Thoracic aorta (tissue), 2 donors: ENCODE measurements at regions not wholly inside any gene's neighbourhood (a gene's known extent, or its start where the extent isn't known, plus 50 kb on each side); places are given as distances from the start of the nearest gene placed in this dataset.

ENCODE experiments used
- ATAC-seq: fragments of 150-250 bp; one replicate; pipeline ENCODE4 v1.8.0; 2017; ENCODE audit warnings: low read depth; ENCODE audit not compliant: insufficient number of reproducible peaks, low FRiP score
- DNase-seq: peaks from one replicate; pipeline ENCODE4 v3.0.0-alpha.2; 2020; ENCODE audit warnings: low spot score
- H3K27ac ChIP-seq, 2 donors: fragments of 200-600 bp; sonication (generic); 1 replicate in 1 of 2; 2 replicates in 1 of 2; pipeline ENCODE4 v1.5.1; 2016; ENCODE audit warnings: mild to moderate bottlenecking in 2 of 2, moderate library complexity in 2 of 2
- H3K27me3 ChIP-seq: fragments of 200-600 bp; sonication (generic); replicated peaks from 2 replicates; pipeline ENCODE4 v1.6.0; 2016; ENCODE audit warnings: mild to moderate bottlenecking; ENCODE audit not compliant: insufficient read depth
- H3K36me3 ChIP-seq: fragments of 200-600 bp; sonication (generic); one replicate; pipeline ENCODE4 v1.5.1; 2016
- H3K4me1 ChIP-seq, 2 donors: fragments of 200-600 bp; sonication (generic); 1 replicate in 1 of 2; 2 replicates in 1 of 2; pipeline versions ENCODE4 v1.5.1 to v1.6.0; 2016; ENCODE audit warnings: low read depth in 2 of 2, mild to moderate bottlenecking in 1 of 2; ENCODE audit not compliant: control insufficient read depth in 1 of 2
- H3K4me3 ChIP-seq: fragments of 200-600 bp; sonication (generic); 2 replicates; pipeline ENCODE4 v1.5.1; 2016; ENCODE audit warnings: mild to moderate bottlenecking
- H3K9me3 ChIP-seq: fragments of 200-600 bp; sonication (generic); 2 replicates; pipeline ENCODE4 v1.5.1; 2016
- TF ChIP-seq, protein P1 (sequence below): fragments of 200-600 bp; sonication (generic); IDR thresholded peaks from one replicate; pipeline ENCODE4 v1.5.1; 2019; ENCODE audit warnings: antibody characterized with exemption

DNA sequence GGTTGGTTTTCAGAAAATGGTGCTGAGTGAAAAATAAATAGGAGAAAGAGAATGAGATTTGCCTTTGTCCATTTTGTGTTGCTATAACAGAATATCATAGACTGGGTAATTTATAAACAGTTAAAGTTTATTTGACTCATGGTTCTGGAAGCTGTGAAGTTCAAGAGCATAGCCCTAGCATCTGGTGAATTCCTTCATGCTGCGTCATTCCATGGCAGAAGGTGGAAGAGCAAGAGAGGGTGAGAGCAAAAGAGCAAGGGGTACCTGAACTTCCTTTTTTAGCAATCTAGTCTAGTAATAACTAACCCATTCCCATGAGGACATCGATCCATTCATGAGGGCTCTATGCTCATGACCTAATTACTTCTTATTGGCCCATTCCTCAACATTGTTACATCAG, 209.1 kb upstream of the ZP4 start:
- Histone ChIP-seq H3K4me1 (no peaks in the 10 kb centered on the region), H3K27ac (no peak overlapping the region), H3K9me3 (no peaks in the 10 kb centered on the region), H3K36me3 (no peaks in the 10 kb centered on the region), H3K4me3 (no peak overlapping the region), H3K27me3 (no peaks in the 10 kb centered on the region)
- TF ChIP-seq, protein P1, sequence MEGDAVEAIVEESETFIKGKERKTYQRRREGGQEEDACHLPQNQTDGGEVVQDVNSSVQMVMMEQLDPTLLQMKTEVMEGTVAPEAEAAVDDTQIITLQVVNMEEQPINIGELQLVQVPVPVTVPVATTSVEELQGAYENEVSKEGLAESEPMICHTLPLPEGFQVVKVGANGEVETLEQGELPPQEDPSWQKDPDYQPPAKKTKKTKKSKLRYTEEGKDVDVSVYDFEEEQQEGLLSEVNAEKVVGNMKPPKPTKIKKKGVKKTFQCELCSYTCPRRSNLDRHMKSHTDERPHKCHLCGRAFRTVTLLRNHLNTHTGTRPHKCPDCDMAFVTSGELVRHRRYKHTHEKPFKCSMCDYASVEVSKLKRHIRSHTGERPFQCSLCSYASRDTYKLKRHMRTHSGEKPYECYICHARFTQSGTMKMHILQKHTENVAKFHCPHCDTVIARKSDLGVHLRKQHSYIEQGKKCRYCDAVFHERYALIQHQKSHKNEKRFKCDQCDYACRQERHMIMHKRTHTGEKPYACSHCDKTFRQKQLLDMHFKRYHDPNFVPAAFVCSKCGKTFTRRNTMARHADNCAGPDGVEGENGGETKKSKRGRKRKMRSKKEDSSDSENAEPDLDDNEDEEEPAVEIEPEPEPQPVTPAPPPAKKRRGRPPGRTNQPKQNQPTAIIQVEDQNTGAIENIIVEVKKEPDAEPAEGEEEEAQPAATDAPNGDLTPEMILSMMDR = no peak
- ATAC-seq = no peak
- DNase-seq = no peak

DNA sequence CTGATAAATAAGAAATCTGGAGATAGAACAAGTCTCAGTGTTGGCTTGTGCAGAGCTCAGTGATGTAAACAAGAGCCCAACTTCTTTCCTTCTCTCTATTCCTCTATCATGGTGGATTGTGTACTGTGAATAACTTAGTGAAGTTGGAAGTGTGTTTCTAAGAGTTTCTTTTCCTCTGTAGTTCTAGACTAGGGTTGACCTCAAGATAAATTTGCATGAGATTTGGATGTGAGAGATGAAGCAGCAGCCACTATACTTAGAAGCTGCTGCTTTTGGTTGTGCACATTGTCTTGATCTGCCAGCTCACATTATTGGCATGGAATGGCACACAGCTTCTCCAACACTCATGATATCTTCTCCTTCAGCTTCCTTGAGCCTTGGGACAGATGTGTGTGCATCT, 198.9 kb upstream of the ZP4 start:
- Histone ChIP-seq H3K27me3 (no peaks in the 10 kb centered on the region), H3K4me1 (no peaks in the 10 kb centered on the region), H3K36me3 (no peaks in the 10 kb centered on the region), H3K4me3 (no peak overlapping the region), H3K27ac (no peak overlapping the region), H3K9me3 (no peaks in the 10 kb centered on the region)
- TF ChIP-seq, protein P1 = no peak
- DNase-seq (no peak), ATAC-seq (no peak)

DNA sequence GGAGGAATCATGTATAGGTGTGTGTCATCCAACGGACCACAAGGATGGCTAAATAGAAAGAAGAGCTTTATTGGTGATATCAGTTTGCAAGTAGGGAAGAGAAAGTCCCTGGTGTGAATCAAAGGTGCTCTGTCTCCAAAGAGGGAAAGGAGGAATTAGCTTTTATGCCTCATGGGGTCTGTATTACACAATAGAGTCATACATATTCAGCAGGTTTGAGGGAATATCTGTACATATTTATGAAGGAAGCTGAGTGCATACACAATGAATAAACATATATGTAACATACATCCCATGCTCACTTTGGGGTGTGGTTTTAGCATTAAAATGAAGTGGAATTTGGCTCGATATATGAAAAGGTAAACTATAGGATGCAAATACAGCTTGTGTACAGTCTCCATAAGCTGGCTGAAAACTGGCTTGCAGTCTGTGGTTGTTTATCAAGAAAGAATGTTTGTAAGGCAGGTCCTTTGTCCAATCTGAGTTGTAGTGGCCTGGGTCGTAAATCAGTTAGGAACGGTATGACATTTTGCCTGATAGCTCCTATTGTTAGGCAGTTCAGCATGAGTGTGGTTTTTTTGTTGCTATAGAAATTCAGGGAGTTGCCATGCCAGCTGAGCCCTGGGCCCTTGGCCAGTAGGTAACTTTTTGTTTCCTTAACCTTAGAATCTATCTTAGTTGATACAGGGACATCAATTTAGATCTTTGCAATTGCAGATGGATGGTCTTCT, 198.0 kb upstream of the ZP4 start:
- TF ChIP-seq, protein P1 = no peak
- Histone ChIP-seq H3K36me3 (no peaks in the 10 kb centered on the region), H3K27me3 (no peaks in the 10 kb centered on the region), H3K27ac (no peak overlapping the region), H3K4me1 (no peaks in the 10 kb centered on the region), H3K4me3 (no peak overlapping the region), H3K9me3 (no peaks in the 10 kb centered on the region)
- DNase-seq (no peak), ATAC-seq (no peak)

DNA sequence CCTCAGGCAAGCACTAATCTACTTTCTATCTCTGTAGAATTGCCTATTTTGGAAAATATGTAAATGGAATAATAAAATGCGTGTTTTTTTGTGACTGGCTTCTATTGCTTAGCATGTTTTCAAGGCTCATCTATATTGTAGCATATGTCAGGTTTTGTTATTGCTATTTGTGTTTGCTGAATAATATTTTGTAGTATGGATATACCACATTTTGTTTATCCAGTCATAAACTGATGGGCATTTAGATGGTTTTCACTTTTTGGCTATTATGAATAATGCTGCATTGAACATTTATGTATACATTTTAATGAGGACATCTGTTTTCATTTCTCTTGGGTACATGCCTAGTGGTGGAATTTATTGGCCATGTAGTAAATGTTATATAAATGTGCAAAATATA, 183.3 kb upstream of the ZP4 start:
- no peak overlapping the region for H3K27ac ChIP-seq
- no peaks in the 10 kb centered on the region for H3K9me3 ChIP-seq
- H3K4me1 ChIP-seq = no peaks in the 10 kb centered on the region
- no peak for DNase-seq
- no peak for ATAC-seq
- no peak overlapping the region for H3K4me3 ChIP-seq
- H3K36me3 ChIP-seq = no peaks in the 10 kb centered on the region
- TF ChIP-seq, protein P1 = no peak
- H3K27me3 ChIP-seq = no peaks in the 10 kb centered on the region

DNA sequence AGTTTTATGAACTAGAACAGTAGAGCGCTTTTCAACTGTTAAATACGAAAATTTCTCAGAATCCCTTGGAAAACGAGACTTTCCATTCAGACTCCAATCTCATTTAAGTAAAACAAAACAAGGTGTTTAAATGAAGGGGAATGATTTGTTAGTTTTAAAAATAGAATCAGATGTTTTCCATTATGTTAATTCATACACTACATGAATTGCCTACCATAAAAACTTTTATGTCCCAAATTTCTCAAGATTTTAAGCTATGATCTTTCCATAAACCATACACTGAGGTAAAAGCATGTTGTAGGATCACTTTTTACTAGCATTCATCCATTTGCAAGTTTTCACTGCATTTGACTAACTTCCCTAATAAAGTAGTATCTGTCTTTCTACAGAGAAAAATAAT, 180.3 kb upstream of the ZP4 start:
- H3K4me3 ChIP-seq = no peak overlapping the region
- ATAC-seq (no peak), DNase-seq (no peak)
- H3K27ac ChIP-seq = no peak overlapping the region
- no peaks in the 10 kb centered on the region for H3K9me3 ChIP-seq
- TF ChIP-seq, protein P1 = no peak
- no peaks in the 10 kb centered on the region for H3K36me3 ChIP-seq
- H3K4me1 ChIP-seq = no peaks in the 10 kb centered on the region
- no peaks in the 10 kb centered on the region for H3K27me3 ChIP-seq
